ENCODE measurements at regions not wholly inside any gene's neighbourhood (a gene's known extent, or its start where the extent isn't known, plus 50 kb on each side); places are given as distances from the start of the nearest gene placed in this dataset.

DNA sequence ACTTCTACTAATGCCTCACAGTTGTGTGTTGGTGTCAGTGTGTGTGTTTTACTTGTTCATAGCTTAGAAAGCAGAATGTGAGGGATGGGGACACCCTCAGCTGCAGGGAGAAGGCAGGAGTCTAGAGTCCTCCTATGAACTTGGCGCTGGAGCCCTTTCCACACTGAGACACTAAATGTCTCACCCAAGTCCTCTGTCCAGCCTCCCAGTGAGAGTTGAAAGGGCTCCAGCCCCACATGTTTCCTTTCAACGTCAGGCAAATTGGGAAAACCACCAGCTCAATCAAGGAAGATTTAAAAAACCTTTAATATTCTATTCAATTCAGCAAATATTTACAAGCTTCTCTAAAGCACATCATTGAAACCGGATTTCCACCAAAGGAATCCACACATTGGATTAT lies 167.6 kb upstream of the MSX2 start (continued):
- TF ChIP-seq, protein P1, sequence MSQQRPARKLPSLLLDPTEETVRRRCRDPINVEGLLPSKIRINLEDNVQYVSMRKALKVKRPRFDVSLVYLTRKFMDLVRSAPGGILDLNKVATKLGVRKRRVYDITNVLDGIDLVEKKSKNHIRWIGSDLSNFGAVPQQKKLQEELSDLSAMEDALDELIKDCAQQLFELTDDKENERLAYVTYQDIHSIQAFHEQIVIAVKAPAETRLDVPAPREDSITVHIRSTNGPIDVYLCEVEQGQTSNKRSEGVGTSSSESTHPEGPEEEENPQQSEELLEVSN (IDR thresholded peaks at IDR 0.05), result no peak
- TF ChIP-seq, protein P2, sequence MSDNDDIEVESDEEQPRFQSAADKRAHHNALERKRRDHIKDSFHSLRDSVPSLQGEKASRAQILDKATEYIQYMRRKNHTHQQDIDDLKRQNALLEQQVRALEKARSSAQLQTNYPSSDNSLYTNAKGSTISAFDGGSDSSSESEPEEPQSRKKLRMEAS (IDR thresholded peaks at IDR 0.05), result no peak
- TF ChIP-seq CEBPB (IDR thresholded peaks at IDR 0.05; ENCODE audit: low read depth, low read length), result no peak
